ENCODE measurements at regions not wholly inside any gene's neighbourhood (a gene's known extent, or its start where the extent isn't known, plus 50 kb on each side); places are given as distances from the start of the nearest gene placed in this dataset.
A peak's percentile ranks its signal among the peaks of the same experiment; 100 is the strongest.

- Histone ChIP-seq H3K4me2 (ENCODE audit: insufficient read depth in 1 of 2, low read depth in 2 of 2, low read length in 2 of 2) (no peak overlapping the region), H3K18ac (ENCODE audit: extremely low read depth, low read length) (peak overlapping the region; percentile 25; the same call in 1 of the 2 replicates), H4K91ac (replicated peaks; ENCODE audit: insufficient read length, low read length) (no peak overlapping the region), H2BK12ac (ENCODE audit: low read depth, low read length) (no peak overlapping the region), H3K4ac (replicated peaks; ENCODE audit: insufficient read length, low read depth, low read length) (no peak overlapping the region), H3K36me3 (ENCODE audit: control insufficient read depth in 2 of 4, insufficient read depth in 4 of 4, low read length in 3 of 4) (no peaks in the 10 kb centered on the region), H2BK120ac (replicated peaks; ENCODE audit: low read depth, low read length) (no peak overlapping the region), H2AK5ac (ENCODE audit: low read depth, low read length) (peak overlapping the region; percentile 70; the same call in 1 of the 2 replicates), H4K5ac (ENCODE audit: insufficient read length, low read depth, low read length) (no peak overlapping the region), H3K9ac (replicated peaks in 1 of 4; ENCODE audit: extremely low read depth in 1 of 4, low read depth in 3 of 4, low read length in 3 of 4) (no peak overlapping the region), H3K79me2 (ENCODE audit: control insufficient read depth in 1 of 2, insufficient read depth in 2 of 2, low read length in 2 of 2) (no peaks in the 10 kb centered on the region), H2BK20ac (ENCODE audit: low read length) (no peak overlapping the region; the same call in 1 of the 2 replicates), H4K8ac (ENCODE audit: extremely low read depth, insufficient read depth, low read length) (peak overlapping the region; percentile 68), H2BK5ac (ENCODE audit: low read depth, low read length) (0 out of 2 replicates have a peak overlapping the region, but pooled peaks have one; percentile 39), H3K27ac (ENCODE audit: low read depth, low read length) (no peak overlapping the region), H3K23me2 (ENCODE audit: low read depth, low read length) (no peaks in the 10 kb centered on the region), H3K23ac (ENCODE audit: insufficient read length) (no peak overlapping the region), H2AFZ (ENCODE audit: low read length) (no peak overlapping the region), H3K79me1 (ENCODE audit: low read depth, low read length) (no peaks in the 10 kb centered on the region), H3K4me1 (replicated peaks in 1 of 4; ENCODE audit: control insufficient read depth in 3 of 4, insufficient read depth in 4 of 4, low read length in 3 of 4) (peaks cover 0 to 9% (median 4%) of the 10 kb centered on the region in 4 experiments; a peak in 5 of 7 replicates), H3K4me3 (ENCODE audit: extremely low read depth in 1 of 4, insufficient read depth in 2 of 4, low read depth in 3 of 4, low read length in 4 of 4) (no peak overlapping the region), H2BK15ac (ENCODE audit: low read length) (no peak overlapping the region), H3K14ac (ENCODE audit: insufficient read length) (no peak overlapping the region), H3K56ac (replicated peaks; ENCODE audit: insufficient read length, low read depth, low read length) (no peak overlapping the region), H3K9me3 (ENCODE audit: insufficient read depth in 2 of 2, low read depth in 1 of 2, low read length in 1 of 2) (no peaks in the 10 kb centered on the region), H3K27me3 (replicated peaks in 1 of 4; ENCODE audit: control insufficient read depth in 3 of 4, extremely low read depth in 1 of 4, insufficient read depth in 3 of 4, low read length in 3 of 4) (no peaks in the 10 kb centered on the region), H4K20me1 (replicated peaks in 1 of 2; ENCODE audit: control insufficient read depth in 1 of 2, insufficient read depth in 2 of 2, low read length in 2 of 2) (no peaks in the 10 kb centered on the region)
- no peak for FAIRE-seq
- 94% methylated on average over 8 of the region's 11 CpGs; no CpG with 5 or more reads in 1 of the 2 experiments for WGBS, 2 experiments (ENCODE audit: extremely low coverage in 1 of 2, insufficient coverage in 1 of 2, insufficient read length in 1 of 2, insufficient replicate concordance in 2 of 2, low coverage in 1 of 2, low lambda C conversion rate in 2 of 2, missing lambda C conversion rate in 1 of 2)
- ChIA-PET POLR2A (ENCODE audit: partially characterized antibody) (no interaction called here), CTCF (ENCODE audit: partially characterized antibody) (interaction anchor here (0.6 to 2.6 kb wide), 9 partner anchors 10 to 307 kb away, joined by 3 to 8 read pairs (median 3); no protein-coding TSS in a partner anchor)
- no peak for DNase-seq (ENCODE audit: low read depth in 1 of 2, low spot score in 2 of 2)
- TF ChIP-seq RAD21 (IDR thresholded peaks at IDR 0.05 in 1 of 2, conservative IDR thresholded peaks at IDR 0.05 in 1 of 2; ENCODE audit: low read depth in 2 of 2, low read length in 2 of 2) (peak in 1 of 2 experiments; percentile 25; a peak in 1 of 4 replicates), JUN (IDR thresholded peaks at IDR 0.05; ENCODE audit: low read depth, low read length) (no peak), EGR1 (IDR thresholded peaks at IDR 0.05; ENCODE audit: borderline replicate concordance, low read depth, low read length) (no peak), PHF8 (conservative IDR thresholded peaks at IDR 0.05; ENCODE audit: low read depth, low read length) (no peak), TEAD4 (IDR thresholded peaks at IDR 0.05; ENCODE audit: low read depth, low read length) (no peak), SIN3A (conservative IDR thresholded peaks at IDR 0.05 in 1 of 2, IDR thresholded peaks at IDR 0.05 in 1 of 2; ENCODE audit: low read depth in 1 of 2, low read length in 2 of 2) (no peak), KDM4A (IDR thresholded peaks at IDR 0.05; ENCODE audit: low read depth, low read length, severe bottlenecking) (no peak), RNF2 (IDR thresholded peaks at IDR 0.05; ENCODE audit: borderline replicate concordance, low read depth, low read length, missing control alignments, poor library complexity, severe bottlenecking) (no peak), SUZ12 (IDR thresholded peaks at IDR 0.05; ENCODE audit: low read length) (no peak)
Observed at GRCh38 chr1:36731226-36732014, 248.7 kb upstream of the CSF3R start.

All from H1 (cell line).